NB4 (cell line): ENCODE measurements at regions not wholly inside any gene's neighbourhood (a gene's known extent, or its start where the extent isn't known, plus 50 kb on each side); places are given as distances from the start of the nearest gene placed in this dataset.

Experiments used
- CTCF ChIP-seq: IDR thresholded peaks from one replicate; pipeline ENCODE4 v1.5.1; 2012; ENCODE audit warnings: low read depth, low read length
- MYC ChIP-seq: IDR thresholded peaks from 2 replicates; pipeline ENCODE4 v1.6.1; 2011; ENCODE audit warnings: low read depth, low read length

GRCh38 chr3:153051427-153052095 is 110.5 kb upstream of the RAP2B start:
- TF ChIP-seq CTCF (no peak), MYC (no peak)
